Nephron progenitor cell (in vitro differentiated cells): ENCODE measurements at regions not wholly inside any gene's neighbourhood (a gene's known extent, or its start where the extent isn't known, plus 50 kb on each side); places are given as distances from the start of the nearest gene placed in this dataset.

Experiments used
- DNase-seq: peaks from one replicate; pipeline ENCODE4 v3.0.0; 2021
- H3K27ac Mint-ChIP-seq: 2 replicates; pipeline ENCODE4 v1.8.0; 2021; ENCODE audit warnings: mild to moderate bottlenecking, moderate library complexity, mixed read lengths
- H3K27me3 Mint-ChIP-seq: 2 replicates; pipeline ENCODE4 v1.8.0; 2021; ENCODE audit warnings: mild to moderate bottlenecking, low read depth, mixed read lengths; ENCODE audit not compliant: poor library complexity
- H3K36me3 Mint-ChIP-seq: 2 replicates; pipeline ENCODE4 v1.8.0; 2021; ENCODE audit warnings: low read depth, mixed read lengths
- H3K4me1 Mint-ChIP-seq: 2 replicates; pipeline ENCODE4 v1.8.0; 2021; ENCODE audit warnings: mixed read lengths
- H3K4me3 Mint-ChIP-seq: 2 replicates; pipeline ENCODE4 v1.8.0; 2021; ENCODE audit warnings: mild to moderate bottlenecking, moderate library complexity, mixed read lengths
- H3K9me3 Mint-ChIP-seq: 2 replicates; pipeline ENCODE4 v1.8.0; 2021; ENCODE audit warnings: mild to moderate bottlenecking, moderate library complexity, mixed read lengths
- TF ChIP-seq, protein P1 (sequence below): fragments of 200-600 bp; sonication (generic); IDR thresholded peaks from 2 replicates; pipeline ENCODE4 v1.5.0; 2021; ENCODE audit warnings: antibody characterized with exemption

- H3K9me3 Mint-ChIP-seq, result peaks cover 24% of the 10 kb centered on the region
- H3K36me3 Mint-ChIP-seq, result no peaks in the 10 kb centered on the region
- H3K4me1 Mint-ChIP-seq, result no peaks in the 10 kb centered on the region
- no peak overlapping the region for H3K4me3 Mint-ChIP-seq
- DNase-seq, result no peak
- no peak overlapping the region for H3K27ac Mint-ChIP-seq
- TF ChIP-seq, protein P1, sequence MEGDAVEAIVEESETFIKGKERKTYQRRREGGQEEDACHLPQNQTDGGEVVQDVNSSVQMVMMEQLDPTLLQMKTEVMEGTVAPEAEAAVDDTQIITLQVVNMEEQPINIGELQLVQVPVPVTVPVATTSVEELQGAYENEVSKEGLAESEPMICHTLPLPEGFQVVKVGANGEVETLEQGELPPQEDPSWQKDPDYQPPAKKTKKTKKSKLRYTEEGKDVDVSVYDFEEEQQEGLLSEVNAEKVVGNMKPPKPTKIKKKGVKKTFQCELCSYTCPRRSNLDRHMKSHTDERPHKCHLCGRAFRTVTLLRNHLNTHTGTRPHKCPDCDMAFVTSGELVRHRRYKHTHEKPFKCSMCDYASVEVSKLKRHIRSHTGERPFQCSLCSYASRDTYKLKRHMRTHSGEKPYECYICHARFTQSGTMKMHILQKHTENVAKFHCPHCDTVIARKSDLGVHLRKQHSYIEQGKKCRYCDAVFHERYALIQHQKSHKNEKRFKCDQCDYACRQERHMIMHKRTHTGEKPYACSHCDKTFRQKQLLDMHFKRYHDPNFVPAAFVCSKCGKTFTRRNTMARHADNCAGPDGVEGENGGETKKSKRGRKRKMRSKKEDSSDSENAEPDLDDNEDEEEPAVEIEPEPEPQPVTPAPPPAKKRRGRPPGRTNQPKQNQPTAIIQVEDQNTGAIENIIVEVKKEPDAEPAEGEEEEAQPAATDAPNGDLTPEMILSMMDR, result no peak
- peaks cover 21% of the 10 kb centered on the region for H3K27me3 Mint-ChIP-seq
These were observed 50.5 kb upstream of the DLX2 start for GRCh38 chr2:172153156-172153555.

GRCh38 chr2:172153757-172154156 is 51.1 kb upstream of the DLX2 start:
- Mint-ChIP-seq H3K27ac (no peak overlapping the region), H3K9me3 (peaks cover 24% of the 10 kb centered on the region), H3K4me3 (no peak overlapping the region), H3K36me3 (no peaks in the 10 kb centered on the region), H3K27me3 (peaks cover 18% of the 10 kb centered on the region), H3K4me1 (no peaks in the 10 kb centered on the region)
- DNase-seq, result no peak
- TF ChIP-seq, protein P1, result no peak

DNA sequence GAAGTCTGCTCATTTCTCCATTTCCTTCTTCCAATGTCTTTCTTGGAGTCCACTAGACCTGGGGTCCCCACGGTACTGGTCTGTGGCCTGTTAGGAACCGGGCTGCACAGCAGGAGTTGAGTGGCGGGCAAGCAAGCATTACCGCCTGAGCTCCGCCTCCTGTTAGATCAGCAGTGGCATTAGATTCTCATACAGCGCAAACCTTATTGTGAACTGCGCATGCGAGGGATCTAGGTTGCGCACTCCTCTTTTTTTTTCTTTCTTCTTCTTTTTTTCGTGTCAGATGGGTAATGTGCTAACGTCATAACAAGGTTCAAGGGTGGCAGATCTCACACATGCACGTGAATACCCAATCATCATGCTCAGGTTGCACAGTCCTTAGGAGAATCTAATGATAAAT is 53.1 kb upstream of the DLX2 start:
- H3K27me3 Mint-ChIP-seq, result peaks cover 18% of the 10 kb centered on the region
- no peak overlapping the region for H3K4me3 Mint-ChIP-seq
- TF ChIP-seq, protein P1, result no peak
- H3K4me1 Mint-ChIP-seq, result no peaks in the 10 kb centered on the region
- H3K27ac Mint-ChIP-seq, result no peak overlapping the region
- no peaks in the 10 kb centered on the region for H3K36me3 Mint-ChIP-seq
- peaks cover 28% of the 10 kb centered on the region for H3K9me3 Mint-ChIP-seq
- DNase-seq, result no peak

DNA sequence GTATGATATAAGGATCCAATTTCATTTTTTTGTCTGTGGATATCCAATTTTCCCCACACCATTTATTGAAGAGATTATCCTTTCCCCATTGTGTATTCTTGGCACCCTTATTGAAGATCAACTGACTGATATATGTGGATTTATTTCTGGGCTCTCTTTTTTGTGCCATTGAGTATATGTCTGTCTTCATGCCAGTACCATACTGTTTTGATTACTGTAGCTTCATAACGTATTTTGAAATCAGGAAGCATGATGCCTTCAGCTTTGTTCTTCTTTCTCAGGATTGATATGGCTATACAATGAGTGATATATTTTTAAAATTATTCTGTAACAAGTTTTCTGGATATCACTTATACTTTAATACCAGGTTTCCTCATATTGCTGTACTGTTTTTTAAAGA is 58.1 kb upstream of the DLX2 start:
- no peak overlapping the region for H3K4me3 Mint-ChIP-seq
- TF ChIP-seq, protein P1, result no peak
- peaks cover 9% of the 10 kb centered on the region for H3K27me3 Mint-ChIP-seq
- H3K36me3 Mint-ChIP-seq, result no peaks in the 10 kb centered on the region
- peaks cover 30% of the 10 kb centered on the region for H3K9me3 Mint-ChIP-seq
- H3K27ac Mint-ChIP-seq, result no peak overlapping the region
- no peak for DNase-seq
- no peaks in the 10 kb centered on the region for H3K4me1 Mint-ChIP-seq

- Mint-ChIP-seq H3K4me1 (no peaks in the 10 kb centered on the region), H3K27me3 (peaks cover 8% of the 10 kb centered on the region), H3K4me3 (no peak overlapping the region), H3K27ac (no peak overlapping the region), H3K36me3 (no peaks in the 10 kb centered on the region), H3K9me3 (peaks cover 30% of the 10 kb centered on the region)
- TF ChIP-seq, protein P1, result no peak
- no peak for DNase-seq
These were observed 59.6 kb upstream of the DLX2 start for GRCh38 chr2:172162225-172162733.

GRCh38 chr2:172162739-172163336 is 60.1 kb upstream of the DLX2 start:
- no peak overlapping the region for H3K4me3 Mint-ChIP-seq
- H3K36me3 Mint-ChIP-seq, result no peaks in the 10 kb centered on the region
- H3K4me1 Mint-ChIP-seq, result no peaks in the 10 kb centered on the region
- no peak for DNase-seq
- H3K27me3 Mint-ChIP-seq, result peaks cover 6% of the 10 kb centered on the region
- peaks cover 30% of the 10 kb centered on the region for H3K9me3 Mint-ChIP-seq
- H3K27ac Mint-ChIP-seq, result no peak overlapping the region
- TF ChIP-seq, protein P1, result no peak
